Suprapubic skin (tissue), 4 donors: ENCODE measurements at regions not wholly inside any gene's neighbourhood (a gene's known extent, or its start where the extent isn't known, plus 50 kb on each side); places are given as distances from the start of the nearest gene placed in this dataset.

ENCODE experiments used
- DNase-seq, 2 donors: peaks; one replicate each; pipeline ENCODE4 v3.0.0-alpha.2; 2019; ENCODE audit warnings: low spot score in 2 of 2
- H3K27ac ChIP-seq: fragments of 200-600 bp; sonication (generic); one replicate; pipeline ENCODE4 v1.5.1; 2019
- H3K27me3 ChIP-seq: fragments of 200-600 bp; sonication (generic); one replicate; pipeline ENCODE4 v1.5.1; 2019
- H3K36me3 ChIP-seq: fragments of 200-600 bp; sonication (generic); one replicate; pipeline ENCODE4 v1.5.1; 2019
- H3K4me1 ChIP-seq: fragments of 200-600 bp; sonication (generic); one replicate; pipeline ENCODE4 v1.5.1; 2019
- H3K4me3 ChIP-seq: fragments of 200-600 bp; sonication (generic); one replicate; pipeline ENCODE4 v1.5.1; 2019; ENCODE audit warnings: mild to moderate bottlenecking
- H3K9me3 ChIP-seq: fragments of 200-600 bp; sonication (generic); one replicate; pipeline ENCODE4 v1.5.1; 2019
- CTCF ChIP-seq, 2 donors: fragments of 200-600 bp in 1 of 2; fragments of 450-650 bp in 1 of 2; sonication (generic) in 1 of 2; IDR thresholded peaks; one replicate each; pipeline ENCODE4 v1.5.1; 2016 to 2019; ENCODE audit warnings: antibody characterized with exemption in 2 of 2, mild to moderate bottlenecking in 1 of 2, moderate library complexity in 1 of 2
- EP300 ChIP-seq: sonication (generic); formaldehyde crosslinking; IDR thresholded peaks from one replicate; pipeline ENCODE4 v1.6.1; 2017; ENCODE audit warnings: antibody characterized with exemption
- POLR2A ChIP-seq, 2 donors: fragments of 450-650 bp; IDR thresholded peaks; one replicate each; pipeline ENCODE4 v1.6.1; 2017; ENCODE audit warnings: antibody characterized with exemption in 2 of 2, mild to moderate bottlenecking in 2 of 2, moderate library complexity in 2 of 2
- POLR2AphosphoS5 ChIP-seq, 3 donors: sonication (generic); formaldehyde crosslinking; IDR thresholded peaks; one replicate each; pipeline ENCODE4 v1.6.1; 2017; ENCODE audit warnings: antibody characterized with exemption in 3 of 3
- WGBS: methylation state at CpG from one replicate; pipeline ENCODE4 v1.1.5; 2018; 5-methylcytosine and 5-hydroxymethylcytosine counted together

DNA sequence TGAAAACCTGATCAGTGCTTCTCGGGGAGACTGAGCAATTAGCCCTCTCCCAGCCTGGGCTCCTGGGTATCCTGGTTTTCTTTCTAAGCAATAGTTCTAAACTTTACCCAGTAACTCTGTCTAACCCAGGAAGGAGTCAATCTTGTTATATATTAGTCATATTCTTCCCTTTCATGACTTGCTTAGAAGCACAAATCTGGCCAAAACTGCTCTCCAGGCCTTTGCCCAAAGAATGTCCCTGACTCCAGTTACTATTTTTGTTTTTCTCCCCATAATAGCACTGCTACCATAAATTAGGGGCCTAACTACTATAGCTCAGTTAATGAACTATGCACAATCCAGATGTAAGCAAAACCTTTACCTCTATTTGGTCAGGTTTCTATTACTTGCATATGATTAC lies 355.8 kb upstream of the HTR2A start:
- Histone ChIP-seq H3K4me3 (no peak overlapping the region), H3K27me3 (no peaks in the 10 kb centered on the region), H3K27ac (no peak overlapping the region), H3K36me3 (no peaks in the 10 kb centered on the region), H3K4me1 (peaks cover 4% of the 10 kb centered on the region), H3K9me3 (no peaks in the 10 kb centered on the region)
- DNase-seq: no peak
- WGBS: 93% methylated on average over 1 of the region's 1 CpG
- TF ChIP-seq POLR2AphosphoS5 (IDR thresholded peaks at IDR 0.05) (no peak), POLR2A (IDR thresholded peaks at IDR 0.05) (no peak), CTCF (IDR thresholded peaks at IDR 0.05) (no peak), EP300 (no peak)

DNA sequence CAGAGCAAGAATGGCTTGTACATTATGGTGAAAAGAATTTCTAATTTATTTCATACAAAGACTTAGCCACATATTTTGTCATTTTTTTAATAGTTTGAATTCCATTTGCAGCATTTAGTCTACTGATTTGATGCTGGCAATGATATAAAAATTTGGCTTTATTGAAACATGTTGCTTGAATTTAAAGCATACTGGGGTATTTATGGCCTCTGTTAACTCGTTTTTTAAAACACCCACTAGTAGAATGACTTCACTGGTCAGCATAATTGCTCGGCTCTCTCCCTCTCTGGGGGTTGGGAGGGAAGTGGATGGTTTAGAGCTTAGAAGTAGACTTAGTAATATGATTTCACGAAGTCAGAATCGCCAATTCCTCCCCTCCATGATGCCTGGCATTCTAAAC lies 354.9 kb upstream of the HTR2A start:
- H3K9me3 ChIP-seq: no peaks in the 10 kb centered on the region
- TF ChIP-seq POLR2A (IDR thresholded peaks at IDR 0.05) (no peak), EP300 (no peak), CTCF (IDR thresholded peaks at IDR 0.05) (no peak), POLR2AphosphoS5 (IDR thresholded peaks at IDR 0.05) (no peak)
- H3K27me3 ChIP-seq: no peaks in the 10 kb centered on the region
- H3K36me3 ChIP-seq: no peaks in the 10 kb centered on the region
- H3K4me3 ChIP-seq: no peak overlapping the region
- H3K4me1 ChIP-seq: peaks cover 4% of the 10 kb centered on the region
- no peak overlapping the region for H3K27ac ChIP-seq
- DNase-seq: no peak
- WGBS: 71% methylated on average over 4 of the region's 4 CpGs

GRCh38 chr13:47250146-47250545 lies 353.3 kb upstream of the HTR2A start:
- DNase-seq: no peak

DNA sequence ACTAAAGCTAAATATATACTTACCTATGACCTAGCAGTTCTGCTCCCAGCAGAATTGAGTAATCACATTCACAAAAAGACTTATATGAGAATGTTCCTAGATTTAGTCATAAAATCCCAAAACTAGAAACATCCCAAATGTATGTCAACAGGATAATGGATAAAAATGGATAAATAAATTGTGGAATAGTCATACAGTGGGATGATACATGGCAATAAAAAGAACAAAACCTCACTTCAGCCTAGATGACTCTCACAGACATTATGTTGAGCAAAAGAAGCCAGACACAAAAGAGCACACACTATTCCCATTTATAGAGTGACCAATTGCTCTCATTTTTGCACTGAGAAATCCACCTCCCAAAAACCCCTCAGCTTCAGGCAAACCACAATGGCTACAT lies 352.4 kb upstream of the HTR2A start:
- DNase-seq: no peak
- Histone ChIP-seq H3K27me3 (no peaks in the 10 kb centered on the region), H3K36me3 (no peaks in the 10 kb centered on the region), H3K4me3 (no peak overlapping the region), H3K27ac (no peak overlapping the region), H3K9me3 (no peaks in the 10 kb centered on the region), H3K4me1 (peaks cover 4% of the 10 kb centered on the region)
- TF ChIP-seq POLR2A (IDR thresholded peaks at IDR 0.05) (no peak), EP300 (no peak), CTCF (IDR thresholded peaks at IDR 0.05) (no peak), POLR2AphosphoS5 (IDR thresholded peaks at IDR 0.05) (no peak)

More at GRCh38 chr13:47250146-47250545, 353.3 kb upstream of the HTR2A start:
- H3K4me1 ChIP-seq: peaks cover 4% of the 10 kb centered on the region
- H3K36me3 ChIP-seq: no peaks in the 10 kb centered on the region
- H3K9me3 ChIP-seq: no peaks in the 10 kb centered on the region
- TF ChIP-seq CTCF (IDR thresholded peaks at IDR 0.05): no peak
- no peak for TF ChIP-seq POLR2A (IDR thresholded peaks at IDR 0.05)
- no peak for TF ChIP-seq EP300
- TF ChIP-seq POLR2AphosphoS5 (IDR thresholded peaks at IDR 0.05): no peak
- H3K27me3 ChIP-seq: no peaks in the 10 kb centered on the region
- WGBS: 40% methylated on average over 7 of the region's 7 CpGs
- no peak overlapping the region for H3K27ac ChIP-seq
- no peak overlapping the region for H3K4me3 ChIP-seq

GRCh38 chr13:47241446-47241845 lies 344.6 kb upstream of the HTR2A start:
- Histone ChIP-seq H3K4me3 (no peak overlapping the region), H3K4me1 (no peaks in the 10 kb centered on the region), H3K27ac (no peak overlapping the region), H3K36me3 (no peaks in the 10 kb centered on the region), H3K9me3 (no peaks in the 10 kb centered on the region), H3K27me3 (no peaks in the 10 kb centered on the region)
- DNase-seq: no peak
- TF ChIP-seq POLR2A (IDR thresholded peaks at IDR 0.05) (no peak), CTCF (IDR thresholded peaks at IDR 0.05) (no peak), EP300 (no peak), POLR2AphosphoS5 (IDR thresholded peaks at IDR 0.05) (no peak)
- WGBS: 88% methylated on average over 7 of the region's 7 CpGs
